ENCODE measurements at regions not wholly inside any gene's neighbourhood (a gene's known extent, or its start where the extent isn't known, plus 50 kb on each side); places are given as distances from the start of the nearest gene placed in this dataset.

DNA sequence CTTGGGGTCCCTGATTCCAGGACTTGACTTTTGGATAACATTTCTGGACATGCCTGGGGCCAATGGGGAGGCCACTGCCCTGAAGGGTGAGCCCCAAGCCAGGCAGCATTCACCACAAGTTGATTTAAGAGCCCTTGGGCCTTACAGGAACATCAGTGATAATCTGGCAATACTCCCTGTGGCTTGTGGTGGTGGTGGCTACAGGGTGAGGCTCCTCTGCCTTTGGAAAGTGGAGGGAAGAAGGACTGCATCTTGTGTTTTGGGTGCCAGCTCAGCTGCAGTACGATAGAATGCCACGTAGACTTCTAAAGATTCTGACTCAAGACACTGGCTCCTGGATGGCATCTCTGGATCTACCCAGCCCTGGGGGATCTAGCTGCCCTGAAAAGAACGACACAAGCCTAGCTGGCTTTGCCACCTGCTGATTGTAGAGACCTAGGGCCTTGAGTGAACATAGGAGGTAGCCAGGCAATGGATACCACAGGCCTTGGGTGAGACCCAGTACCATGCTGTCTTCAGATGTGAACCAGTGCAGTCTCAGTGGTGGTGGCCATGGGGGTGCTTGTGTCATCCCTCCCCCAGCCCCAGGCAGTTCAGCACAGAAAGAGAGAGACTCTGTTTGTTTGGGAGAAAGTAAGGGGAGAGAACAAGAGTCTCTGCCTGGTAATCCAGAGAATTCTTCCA, 79.0 kb upstream of the DAP start:
- no peak for DNase-seq

GRCh38 chr5:10839118-10839517, 78.1 kb upstream of the DAP start:
- DNase-seq = no peak

GRCh38 chr5:10838038-10838437, 77.0 kb upstream of the DAP start:
- DNase-seq = no peak

- no peak for DNase-seq
These were observed 76.0 kb upstream of the DAP start for GRCh38 chr5:10836986-10837385.

- DNase-seq = no peak
These were observed 73.7 kb upstream of the DAP start for GRCh38 chr5:10834695-10835094.

- DNase-seq = no peak
These were observed 72.0 kb upstream of the DAP start for GRCh38 chr5:10832987-10833386.

GRCh38 chr5:10832421-10832820, 71.4 kb upstream of the DAP start:
- DNase-seq = no peak

GRCh38 chr5:10831419-10831818, 70.4 kb upstream of the DAP start:
- no peak for DNase-seq

DNA sequence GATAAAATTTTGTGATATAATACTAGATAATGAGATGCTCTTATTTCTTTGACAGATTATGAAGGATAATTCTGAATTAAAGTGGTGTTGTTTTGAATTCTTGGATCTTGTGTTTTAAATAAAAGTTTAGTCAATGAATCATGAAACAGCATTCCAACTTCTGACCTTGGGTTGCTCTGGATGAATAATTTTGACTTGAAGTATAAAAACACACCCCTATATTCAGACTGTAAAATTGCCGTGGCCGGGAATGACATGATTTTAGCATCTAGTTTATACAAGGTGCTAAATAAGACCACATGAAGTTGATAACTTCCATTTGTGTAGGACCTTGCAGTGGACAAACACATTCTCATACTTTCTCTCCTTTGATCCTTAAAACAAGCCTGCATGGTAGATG, 67.2 kb upstream of the DAP start:
- no peak for DNase-seq

GRCh38 chr5:10827571-10827970, 66.5 kb upstream of the DAP start:
- no peak for DNase-seq

- no peak for DNase-seq
These were observed 65.9 kb upstream of the DAP start for GRCh38 chr5:10826971-10827370.

DNA sequence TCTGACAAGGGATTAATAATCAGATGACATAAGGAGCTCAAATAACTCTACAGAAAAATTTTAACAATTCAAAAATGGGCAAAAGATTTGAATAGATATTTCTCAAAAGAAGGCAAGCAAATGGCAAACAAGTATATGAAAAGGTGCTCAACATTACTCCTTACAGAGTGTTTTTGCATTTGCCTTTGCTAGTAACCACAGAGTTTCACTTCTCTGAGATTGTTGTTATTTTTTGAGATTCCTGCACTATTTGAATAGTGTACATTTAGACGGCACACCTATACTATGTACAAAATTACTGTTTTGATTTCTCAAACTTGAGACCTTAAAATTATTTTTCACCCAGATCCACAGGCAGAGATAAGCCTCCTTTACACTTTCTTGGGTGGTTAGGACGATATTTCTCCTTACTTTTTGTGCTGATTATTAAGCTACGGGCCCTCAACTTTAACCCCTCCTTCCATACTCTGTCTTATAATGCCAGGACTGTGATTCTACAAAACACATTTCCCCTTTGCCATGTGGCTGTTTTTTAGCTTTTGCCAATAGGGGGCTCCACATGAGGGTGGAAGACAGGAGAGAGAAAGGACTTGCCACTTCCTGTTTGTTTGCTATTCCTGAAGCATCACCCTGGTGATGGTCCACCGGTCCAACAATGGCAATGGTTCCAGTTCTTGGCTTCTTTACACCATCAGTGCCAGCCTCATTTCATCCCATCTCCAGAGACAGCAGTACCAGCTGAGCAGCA, 65.0 kb upstream of the DAP start:
- no peak for DNase-seq

GRCh38 chr5:10812218-10812617, 51.2 kb upstream of the DAP start:
- no peak for DNase-seq

Data from activated CD4-positive, alpha-beta T cell treated with anti-CD3 and anti-CD28 coated beads for 4 hours (primary cell).